A549 (cell line): ENCODE measurements at regions not wholly inside any gene's neighbourhood (a gene's known extent, or its start where the extent isn't known, plus 50 kb on each side); places are given as distances from the start of the nearest gene placed in this dataset.

Experiments
- CTCF ChIP-seq: fragments of >200 bp; sonication (Bioruptor Twin); formaldehyde crosslinking; IDR thresholded peaks from 3 replicates; pipeline ENCODE4 v1.5.1; 2016
- JUNB ChIP-seq: fragments of >200 bp; sonication (Bioruptor Twin); formaldehyde crosslinking; IDR thresholded peaks from 2 replicates; pipeline ENCODE4 v1.6.1; 2016
- NPAS2 ChIP-seq: fragments of 250-450 bp; sonication (Bioruptor Pico); IDR thresholded peaks from 2 replicates; pipeline ENCODE4 v1.8.0; 2022; ENCODE audit warnings: mild to moderate bottlenecking, moderate library complexity, borderline replicate concordance
- NR3C1 ChIP-seq: fragments of >200 bp; sonication (Bioruptor Twin); formaldehyde crosslinking; IDR thresholded peaks from 3 replicates; pipeline ENCODE4 v1.6.1; 2017
- POLR2A ChIP-seq: IDR thresholded peaks from 2 replicates; pipeline ENCODE4 v1.6.1; 2012; ENCODE audit warnings: mild to moderate bottlenecking, low read length
- TF ChIP-seq, protein P1 (sequence below): fragments of 450-650 bp; IDR thresholded peaks from 2 replicates; pipeline ENCODE4 v1.6.1; 2014; ENCODE audit warnings: antibody characterized with exemption

DNA sequence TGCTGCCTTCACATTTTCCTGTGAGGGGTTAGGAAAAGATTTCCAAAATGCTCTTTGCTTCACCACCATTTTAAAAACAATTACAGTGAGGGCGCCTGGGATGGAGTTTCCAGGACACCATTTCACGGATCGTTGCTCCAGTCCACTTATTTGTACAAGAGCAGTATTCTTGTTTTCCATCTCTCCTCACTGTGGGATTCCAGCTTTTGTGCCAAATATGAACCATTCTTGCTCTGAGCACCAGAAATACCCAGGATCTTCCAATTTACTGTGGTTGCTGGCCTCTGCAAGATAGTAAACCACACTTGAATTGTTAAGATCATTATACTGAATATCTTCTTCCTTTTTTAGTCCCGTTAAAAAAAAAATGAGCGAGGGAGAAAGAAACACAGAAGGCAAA lies 899.5 kb downstream of the TLE1 start:
- TF ChIP-seq, protein P1, sequence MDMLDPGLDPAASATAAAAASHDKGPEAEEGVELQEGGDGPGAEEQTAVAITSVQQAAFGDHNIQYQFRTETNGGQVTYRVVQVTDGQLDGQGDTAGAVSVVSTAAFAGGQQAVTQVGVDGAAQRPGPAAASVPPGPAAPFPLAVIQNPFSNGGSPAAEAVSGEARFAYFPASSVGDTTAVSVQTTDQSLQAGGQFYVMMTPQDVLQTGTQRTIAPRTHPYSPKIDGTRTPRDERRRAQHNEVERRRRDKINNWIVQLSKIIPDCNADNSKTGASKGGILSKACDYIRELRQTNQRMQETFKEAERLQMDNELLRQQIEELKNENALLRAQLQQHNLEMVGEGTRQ = no peak
- TF ChIP-seq CTCF = no peak
- no peak for TF ChIP-seq POLR2A
- no peak for TF ChIP-seq NR3C1
- no peak for TF ChIP-seq JUNB
- no peak for TF ChIP-seq NPAS2 (CRISPR knock-in tag)
